Trophoblast cell (in vitro differentiated cells and primary cell): ENCODE measurements at regions not wholly inside any gene's neighbourhood (a gene's known extent, or its start where the extent isn't known, plus 50 kb on each side); places are given as distances from the start of the nearest gene placed in this dataset.

Experiments
- DNase-seq, 2 donors: peaks; one replicate each; pipeline ENCODE4 v3.0.0-alpha.2; 2016
- H2AFZ ChIP-seq: 2 replicates; pipeline ENCODE4 v1.6.1; 2013; ENCODE audit warnings: low read length, moderate library complexity, mild to moderate bottlenecking; ENCODE audit not compliant: insufficient read depth, poor library complexity
- H2AK5ac ChIP-seq: 2 replicates; pipeline ENCODE4 v1.6.1; 2013; ENCODE audit warnings: mild to moderate bottlenecking, low read length
- H2BK120ac ChIP-seq: 2 replicates; pipeline ENCODE4 v1.6.1; 2013; ENCODE audit warnings: low read length, mild to moderate bottlenecking, moderate library complexity; ENCODE audit not compliant: insufficient read depth, poor library complexity
- H2BK12ac ChIP-seq: 2 replicates; pipeline ENCODE4 v1.6.1; 2013; ENCODE audit warnings: mild to moderate bottlenecking, low read length, moderate library complexity
- H2BK5ac ChIP-seq: 2 replicates; pipeline ENCODE4 v1.6.1; 2013; ENCODE audit warnings: low read length, low read depth, moderate library complexity, mild to moderate bottlenecking; ENCODE audit not compliant: poor library complexity
- H3K14ac ChIP-seq: 2 replicates; pipeline ENCODE4 v1.6.1; 2013; ENCODE audit warnings: mild to moderate bottlenecking, low read length
- H3K18ac ChIP-seq: 2 replicates; pipeline ENCODE4 v1.6.1; 2013; ENCODE audit warnings: mild to moderate bottlenecking, low read length
- H3K23ac ChIP-seq: 2 replicates; pipeline ENCODE4 v1.6.1; 2013; ENCODE audit warnings: low read length
- H3K27ac ChIP-seq: 2 replicates; pipeline ENCODE4 v1.5.1; 2013; ENCODE audit warnings: low read depth, mild to moderate bottlenecking, inconsistent platforms, low read length, moderate library complexity
- H3K27me3 ChIP-seq: 2 replicates; pipeline ENCODE4 v1.6.1; 2013; ENCODE audit warnings: inconsistent platforms, mild to moderate bottlenecking, low read length, moderate library complexity; ENCODE audit not compliant: insufficient read depth
- H3K36me3 ChIP-seq, 2 experiments: 1 replicate in 1 of 2; 2 replicates in 1 of 2; pipeline ENCODE4 v1.6.1; 2013; ENCODE audit warnings: low read length in 2 of 2, mild to moderate bottlenecking in 2 of 2, moderate library complexity in 1 of 2; ENCODE audit not compliant: insufficient read depth in 2 of 2, control insufficient read depth in 1 of 2
- H3K4ac ChIP-seq: 2 replicates; pipeline ENCODE4 v1.6.1; 2013; ENCODE audit warnings: low read depth, mild to moderate bottlenecking, low read length, moderate library complexity
- H3K4me1 ChIP-seq, 2 experiments: 1 replicate in 1 of 2; 2 replicates in 1 of 2; pipeline ENCODE4 v1.6.1; 2013; ENCODE audit warnings: low read length in 2 of 2, mild to moderate bottlenecking in 2 of 2, moderate library complexity in 1 of 2; ENCODE audit not compliant: insufficient read depth in 2 of 2, control insufficient read depth in 1 of 2
- H3K4me2 ChIP-seq: 2 replicates; pipeline ENCODE4 v1.6.1; 2013; ENCODE audit warnings: inconsistent platforms, mild to moderate bottlenecking, low read length, moderate library complexity
- H3K4me3 ChIP-seq: 2 replicates; pipeline ENCODE4 v1.5.1; 2013; ENCODE audit warnings: mild to moderate bottlenecking, low read depth, low read length, inconsistent platforms
- H3K79me1 ChIP-seq: one replicate; pipeline ENCODE4 v1.6.1; 2013; ENCODE audit warnings: low read length
- H3K79me2 ChIP-seq: 2 replicates; pipeline ENCODE4 v1.6.1; 2013; ENCODE audit warnings: low read length, mild to moderate bottlenecking; ENCODE audit not compliant: control insufficient read depth, insufficient read depth, poor library complexity
- H3K9ac ChIP-seq: 2 replicates; pipeline ENCODE4 v1.6.1; 2013; ENCODE audit warnings: mild to moderate bottlenecking, low read length
- H3K9me3 ChIP-seq: 2 replicates; pipeline ENCODE4 v1.6.1; 2013; ENCODE audit warnings: low read depth, mild to moderate bottlenecking, control low read depth, inconsistent platforms, low read length; ENCODE audit not compliant: insufficient read depth
- H4K12ac ChIP-seq: 2 replicates; pipeline ENCODE4 v1.6.1; 2013; ENCODE audit warnings: low read depth, mild to moderate bottlenecking, low read length, moderate library complexity
- H4K8ac ChIP-seq: 2 replicates; pipeline ENCODE4 v1.6.1; 2013; ENCODE audit warnings: low read depth, mild to moderate bottlenecking, low read length, moderate library complexity
- H4K91ac ChIP-seq: one replicate; pipeline ENCODE4 v1.6.1; 2013; ENCODE audit warnings: low read depth, mild to moderate bottlenecking, low read length, moderate library complexity
- WGBS: extraction: QIAGEN DNeasy Blood & Tissue Kit; methylation state at CpG from one replicate; pipeline ENCODE4 v1.1.7; 2013; ENCODE audit warnings: missing lambda C conversion rate; ENCODE audit not compliant: insufficient read length, insufficient coverage; ENCODE audit errors: extremely low coverage; 5-methylcytosine and 5-hydroxymethylcytosine counted together

GRCh38 chr5:66312266-66312665 lies 168.2 kb downstream of the SREK1 start:
- Histone ChIP-seq H3K4ac (no peak overlapping the region), H3K9ac (no peak overlapping the region), H3K4me3 (no peak overlapping the region), H2BK5ac (no peak overlapping the region), H3K9me3 (peaks cover 2% of the 10 kb centered on the region), H2BK120ac (no peak overlapping the region), H3K23ac (no peak overlapping the region), H3K36me3 (no peaks in the 10 kb centered on the region), H4K91ac (no peak overlapping the region), H3K4me2 (no peak overlapping the region), H3K4me1 (no peaks in the 10 kb centered on the region), H3K14ac (no peak overlapping the region), H2BK12ac (no peak overlapping the region), H3K79me1 (no peaks in the 10 kb centered on the region), H3K27ac (no peak overlapping the region), H3K27me3 (no peaks in the 10 kb centered on the region), H2AK5ac (no peak overlapping the region), H2AFZ (no peak overlapping the region), H3K18ac (no peak overlapping the region), H4K12ac (no peak overlapping the region), H4K8ac (no peak overlapping the region), H3K79me2 (no peaks in the 10 kb centered on the region)
- no CpG with 5 or more reads among the region's 2 CpGs for WGBS
- DNase-seq: no peak

- Histone ChIP-seq H3K79me1 (no peaks in the 10 kb centered on the region), H2AFZ (no peak overlapping the region), H3K9me3 (peaks cover 3% of the 10 kb centered on the region), H3K4me2 (no peak overlapping the region), H4K91ac (no peak overlapping the region), H3K4me1 (no peaks in the 10 kb centered on the region), H3K79me2 (no peaks in the 10 kb centered on the region), H3K18ac (no peak overlapping the region), H3K9ac (no peak overlapping the region), H3K4ac (no peak overlapping the region), H4K8ac (no peak overlapping the region), H3K14ac (no peak overlapping the region), H3K36me3 (no peaks in the 10 kb centered on the region), H2AK5ac (no peak overlapping the region), H3K27me3 (no peaks in the 10 kb centered on the region), H3K4me3 (no peak overlapping the region), H3K27ac (no peak overlapping the region), H4K12ac (no peak overlapping the region), H2BK12ac (no peak overlapping the region), H3K23ac (no peak overlapping the region), H2BK120ac (no peak overlapping the region), H2BK5ac (no peak overlapping the region)
- DNase-seq: no peak
Observed at GRCh38 chr5:66315784-66316183, 171.7 kb downstream of the SREK1 start.

- no peaks in the 10 kb centered on the region for H3K36me3 ChIP-seq
- no peak overlapping the region for H2AK5ac ChIP-seq
- H3K9ac ChIP-seq: no peak overlapping the region
- no peak overlapping the region for H2BK120ac ChIP-seq
- no peak overlapping the region for H3K18ac ChIP-seq
- WGBS: no CpG with 5 or more reads among the region's 12 CpGs
- no peak overlapping the region for H2BK12ac ChIP-seq
- H3K4me1 ChIP-seq: no peaks in the 10 kb centered on the region
- no peak overlapping the region for H4K91ac ChIP-seq
- no peak overlapping the region for H4K12ac ChIP-seq
- no peak for DNase-seq
- H3K79me1 ChIP-seq: no peaks in the 10 kb centered on the region
- H3K23ac ChIP-seq: no peak overlapping the region
- no peak overlapping the region for H3K27ac ChIP-seq
- H3K9me3 ChIP-seq: peaks cover 2% of the 10 kb centered on the region
- H3K4me2 ChIP-seq: no peak overlapping the region
- H2BK5ac ChIP-seq: no peak overlapping the region
- no peak overlapping the region for H3K14ac ChIP-seq
- no peak overlapping the region for H3K4me3 ChIP-seq
- no peak overlapping the region for H3K4ac ChIP-seq
- no peaks in the 10 kb centered on the region for H3K79me2 ChIP-seq
- H2AFZ ChIP-seq: no peak overlapping the region
- no peaks in the 10 kb centered on the region for H3K27me3 ChIP-seq
- H4K8ac ChIP-seq: no peak overlapping the region
Observed at GRCh38 chr5:66322786-66323528, 178.9 kb downstream of the SREK1 start.

GRCh38 chr5:66323529-66323895 lies 179.4 kb downstream of the SREK1 start:
- Histone ChIP-seq H3K4me3 (no peak overlapping the region), H2AFZ (no peak overlapping the region), H3K27me3 (no peaks in the 10 kb centered on the region), H2BK120ac (no peak overlapping the region), H3K27ac (no peak overlapping the region), H2BK12ac (no peak overlapping the region), H3K36me3 (no peaks in the 10 kb centered on the region), H2BK5ac (no peak overlapping the region), H3K79me2 (no peaks in the 10 kb centered on the region), H3K4ac (no peak overlapping the region), H3K4me1 (no peaks in the 10 kb centered on the region), H2AK5ac (no peak overlapping the region), H4K91ac (no peak overlapping the region), H3K79me1 (no peaks in the 10 kb centered on the region), H4K8ac (no peak overlapping the region), H4K12ac (no peak overlapping the region), H3K9me3 (peaks cover 2% of the 10 kb centered on the region), H3K14ac (no peak overlapping the region), H3K23ac (no peak overlapping the region), H3K18ac (no peak overlapping the region), H3K4me2 (no peak overlapping the region), H3K9ac (no peak overlapping the region)
- DNase-seq: no peak
- no CpG with 5 or more reads among the region's 13 CpGs for WGBS
